GM20000 (cell line): ENCODE measurements at regions not wholly inside any gene's neighbourhood (a gene's known extent, or its start where the extent isn't known, plus 50 kb on each side); places are given as distances from the start of the nearest gene placed in this dataset.

Experiments used
- DNase-seq: peaks from one replicate; pipeline ENCODE4 v3.0.0; 2012; ENCODE audit warnings: low spot score
- CTCF ChIP-seq: IDR thresholded peaks from 2 replicates; pipeline ENCODE4 v1.5.1; 2012; ENCODE audit warnings: mild to moderate bottlenecking, control low read depth; ENCODE audit errors: extremely low read depth, missing control alignments

GRCh38 chr4:74544655-74545361 lies 99.9 kb downstream of the AREG start:
- TF ChIP-seq CTCF = no peak
- DNase-seq = no peak

GRCh38 chr4:74545448-74545847 lies 100.5 kb downstream of the AREG start:
- TF ChIP-seq CTCF = no peak
- no peak for DNase-seq

GRCh38 chr4:74546057-74546456 lies 101.1 kb downstream of the AREG start:
- TF ChIP-seq CTCF = no peak
- DNase-seq = no peak

GRCh38 chr4:74547042-74547441 lies 102.1 kb downstream of the AREG start:
- TF ChIP-seq CTCF = no peak
- DNase-seq = no peak

GRCh38 chr4:74548561-74548960 lies 103.6 kb downstream of the AREG start:
- no peak for TF ChIP-seq CTCF
- DNase-seq = no peak

- no peak for TF ChIP-seq CTCF
- no peak for DNase-seq
Observed at GRCh38 chr4:74549936-74550335, 105.0 kb downstream of the AREG start.

- no peak for DNase-seq
- TF ChIP-seq CTCF = no peak
Observed at GRCh38 chr4:74555231-74555630, 110.3 kb downstream of the AREG start.
